AG09309 (cell line): ENCODE measurements at regions not wholly inside any gene's neighbourhood (a gene's known extent, or its start where the extent isn't known, plus 50 kb on each side); places are given as distances from the start of the nearest gene placed in this dataset.

Experiments
- DNase-seq: peaks from one replicate; pipeline ENCODE4 v3.0.0-alpha.2; 2010; ENCODE audit warnings: low read depth
- H3K4me3 ChIP-seq: 2 replicates; pipeline ENCODE4 v1.5.1; 2011; ENCODE audit warnings: mild to moderate bottlenecking, low read depth, low read length, moderate library complexity; ENCODE audit not compliant: control insufficient read depth
- CTCF ChIP-seq: IDR thresholded peaks from 2 replicates; pipeline ENCODE4 v1.5.1; 2011; ENCODE audit warnings: mild to moderate bottlenecking, low read depth, low read length, inconsistent platforms; ENCODE audit not compliant: insufficient read depth, control insufficient read depth; ENCODE audit errors: missing control alignments

DNA sequence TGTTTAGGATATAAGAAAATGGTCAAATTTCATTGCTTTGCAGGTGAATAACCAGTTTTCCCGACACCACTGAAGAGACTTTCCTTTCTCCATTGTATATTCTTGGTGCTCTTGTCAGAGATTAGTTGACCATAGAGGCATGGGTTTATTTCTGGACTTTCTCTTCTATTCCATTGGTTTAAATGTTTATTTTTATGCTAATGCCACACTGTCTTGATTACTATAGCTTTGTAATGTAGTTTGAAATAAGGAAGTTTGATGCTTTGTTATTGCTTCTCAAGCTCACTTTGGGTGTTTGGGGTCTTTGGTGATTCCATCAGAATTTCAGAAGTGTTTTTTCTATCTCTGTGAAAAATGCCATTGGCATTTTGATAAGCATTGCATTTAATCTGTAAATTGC, 190.0 kb upstream of the SPRY2 start:
- DNase-seq: no peak
- TF ChIP-seq CTCF: no peak
- H3K4me3 ChIP-seq: no peak overlapping the region

- no peak for TF ChIP-seq CTCF
- DNase-seq: no peak
- no peak overlapping the region for H3K4me3 ChIP-seq
Measured at GRCh38 chr13:80530191-80530590, 189.3 kb upstream of the SPRY2 start.

DNA sequence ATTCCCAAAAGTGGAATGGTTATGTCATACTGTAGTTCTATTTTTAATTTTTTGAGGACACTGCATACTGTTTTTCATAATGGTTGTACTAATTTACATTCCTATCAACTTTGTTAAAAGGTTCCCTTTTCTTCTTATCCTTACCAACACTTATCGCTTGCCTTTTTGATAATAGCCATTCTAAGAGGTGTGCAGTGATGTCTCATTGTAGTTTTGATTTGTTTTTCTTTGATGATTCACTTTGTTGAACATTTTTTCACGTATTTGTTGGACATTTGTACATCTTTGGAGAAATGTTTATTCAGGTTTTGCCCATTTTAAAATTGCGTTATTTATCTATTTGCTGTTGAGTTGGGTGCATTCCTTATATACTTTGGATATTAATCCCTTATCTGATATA, 188.8 kb upstream of the SPRY2 start:
- no peak for TF ChIP-seq CTCF
- DNase-seq: no peak
- H3K4me3 ChIP-seq: no peak overlapping the region

GRCh38 chr13:80528733-80529132, 187.8 kb upstream of the SPRY2 start:
- no peak overlapping the region for H3K4me3 ChIP-seq
- no peak for DNase-seq
- TF ChIP-seq CTCF: no peak

DNA sequence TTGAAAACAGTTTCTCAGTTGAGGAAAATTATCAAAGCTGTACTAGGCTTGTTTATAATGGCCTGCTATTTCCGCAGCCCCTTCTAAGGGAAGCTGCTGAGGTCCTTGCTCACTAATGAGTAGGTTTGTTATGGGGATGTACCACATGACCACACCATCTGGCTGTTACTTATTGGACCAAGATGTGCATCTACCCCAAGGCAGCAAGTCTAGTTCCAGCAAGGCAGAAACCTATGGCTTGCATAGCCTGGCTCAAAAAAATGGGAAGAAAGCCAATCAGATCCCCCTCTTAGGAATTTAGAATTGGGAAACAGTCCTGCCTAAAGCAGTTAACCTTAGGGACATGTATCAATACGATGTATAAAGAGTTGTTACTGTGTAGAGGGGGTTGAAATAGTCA, 186.5 kb upstream of the SPRY2 start:
- TF ChIP-seq CTCF: no peak
- no peak for DNase-seq
- no peak overlapping the region for H3K4me3 ChIP-seq

GRCh38 chr13:80524447-80525215, 183.7 kb upstream of the SPRY2 start:
- no peak for TF ChIP-seq CTCF
- no peak overlapping the region for H3K4me3 ChIP-seq
- DNase-seq: no peak
